ENCODE measurements at regions not wholly inside any gene's neighbourhood (a gene's known extent, or its start where the extent isn't known, plus 50 kb on each side); places are given as distances from the start of the nearest gene placed in this dataset.

GRCh38 chr12:58668233-58668632 is 252.1 kb downstream of the LRIG3 start:
- Histone ChIP-seq H3K4me1 (ENCODE audit: insufficient read depth, low read length, severe bottlenecking) (no peaks in the 10 kb centered on the region), H3K36me3 (ENCODE audit: insufficient read depth, low read length) (no peaks in the 10 kb centered on the region), H3K4me3 (ENCODE audit: low read depth, low read length, poor library complexity, severe bottlenecking) (no peak overlapping the region), H3F3A (ENCODE audit: insufficient read depth, low read length) (no peaks in the 10 kb centered on the region), H3K79me2 (ENCODE audit: insufficient read depth, low read length) (no peaks in the 10 kb centered on the region), H3K9me3 (ENCODE audit: low read length) (no peaks in the 10 kb centered on the region), H2AFZ (ENCODE audit: low read length) (no peak overlapping the region), H3K9ac (ENCODE audit: low read length) (no peak overlapping the region), H3K27ac (ENCODE audit: low read depth, low read length, poor library complexity, severe bottlenecking) (no peak overlapping the region), H3K9me2 (ENCODE audit: low read depth, low read length) (no peaks in the 10 kb centered on the region), H3K4me2 (ENCODE audit: low read length) (no peak overlapping the region), H4K20me1 (ENCODE audit: insufficient read depth, low read length) (no peaks in the 10 kb centered on the region), H3K27me3 (ENCODE audit: insufficient read depth, low read length) (no peaks in the 10 kb centered on the region)
- no peak for TF ChIP-seq EZH2 (IDR thresholded peaks at IDR 0.05; ENCODE audit: borderline replicate concordance, low read length)
- no peak for TF ChIP-seq CTCF (IDR thresholded peaks at IDR 0.05; ENCODE audit: low read length)

- no peak overlapping the region for H3K9ac ChIP-seq (ENCODE audit: low read length)
- H3F3A ChIP-seq (ENCODE audit: insufficient read depth, low read length): no peaks in the 10 kb centered on the region
- no peak for TF ChIP-seq EZH2 (IDR thresholded peaks at IDR 0.05; ENCODE audit: borderline replicate concordance, low read length)
- no peak for TF ChIP-seq CTCF (IDR thresholded peaks at IDR 0.05; ENCODE audit: low read length)
- H3K4me1 ChIP-seq (ENCODE audit: insufficient read depth, low read length, severe bottlenecking): no peaks in the 10 kb centered on the region
- no peaks in the 10 kb centered on the region for H3K27me3 ChIP-seq (ENCODE audit: insufficient read depth, low read length)
- no peaks in the 10 kb centered on the region for H4K20me1 ChIP-seq (ENCODE audit: insufficient read depth, low read length)
- no peak overlapping the region for H2AFZ ChIP-seq (ENCODE audit: low read length)
- H3K4me2 ChIP-seq (ENCODE audit: low read length): no peak overlapping the region
- H3K9me3 ChIP-seq (ENCODE audit: low read length): no peaks in the 10 kb centered on the region
- H3K9me2 ChIP-seq (ENCODE audit: low read depth, low read length): no peaks in the 10 kb centered on the region
- no peak overlapping the region for H3K4me3 ChIP-seq (ENCODE audit: low read depth, low read length, poor library complexity, severe bottlenecking)
- H3K27ac ChIP-seq (ENCODE audit: low read depth, low read length, poor library complexity, severe bottlenecking): no peak overlapping the region
- no peaks in the 10 kb centered on the region for H3K79me2 ChIP-seq (ENCODE audit: insufficient read depth, low read length)
- H3K36me3 ChIP-seq (ENCODE audit: insufficient read depth, low read length): no peaks in the 10 kb centered on the region
These were observed 251.4 kb downstream of the LRIG3 start for GRCh38 chr12:58668871-58669270.

- no peaks in the 10 kb centered on the region for H4K20me1 ChIP-seq (ENCODE audit: insufficient read depth, low read length)
- H3K27ac ChIP-seq (ENCODE audit: low read depth, low read length, poor library complexity, severe bottlenecking): no peak overlapping the region
- no peaks in the 10 kb centered on the region for H3K27me3 ChIP-seq (ENCODE audit: insufficient read depth, low read length)
- H3K36me3 ChIP-seq (ENCODE audit: insufficient read depth, low read length): no peaks in the 10 kb centered on the region
- H3K4me2 ChIP-seq (ENCODE audit: low read length): no peak overlapping the region
- H3K4me3 ChIP-seq (ENCODE audit: low read depth, low read length, poor library complexity, severe bottlenecking): no peak overlapping the region
- no peaks in the 10 kb centered on the region for H3K9me2 ChIP-seq (ENCODE audit: low read depth, low read length)
- no peaks in the 10 kb centered on the region for H3K9me3 ChIP-seq (ENCODE audit: low read length)
- H3K9ac ChIP-seq (ENCODE audit: low read length): no peak overlapping the region
- H3K4me1 ChIP-seq (ENCODE audit: insufficient read depth, low read length, severe bottlenecking): no peaks in the 10 kb centered on the region
- H3K79me2 ChIP-seq (ENCODE audit: insufficient read depth, low read length): no peaks in the 10 kb centered on the region
- H2AFZ ChIP-seq (ENCODE audit: low read length): no peak overlapping the region
- H3F3A ChIP-seq (ENCODE audit: insufficient read depth, low read length): no peaks in the 10 kb centered on the region
- TF ChIP-seq CTCF (IDR thresholded peaks at IDR 0.05; ENCODE audit: low read length) (no peak), EZH2 (IDR thresholded peaks at IDR 0.05; ENCODE audit: borderline replicate concordance, low read length) (no peak)
These were observed 249.7 kb downstream of the LRIG3 start for GRCh38 chr12:58670623-58671022.
